SU-DHL-6 (cell line): ENCODE measurements at regions not wholly inside any gene's neighbourhood (a gene's known extent, or its start where the extent isn't known, plus 50 kb on each side); places are given as distances from the start of the nearest gene placed in this dataset.

Source experiments
- H2AFZ ChIP-seq: fragments of 200-600 bp; sonication (generic); 2 replicates; pipeline ENCODE4 v1.6.1; 2014; ENCODE audit warnings: low read depth, mild to moderate bottlenecking, moderate library complexity, mixed read lengths, antibody characterized with exemption, low read length; ENCODE audit not compliant: severe bottlenecking
- H3F3A ChIP-seq: fragments of 200-600 bp; shearing (Covaris generic); 2 replicates; pipeline ENCODE4 v1.6.0; 2016; ENCODE audit warnings: antibody characterized with exemption, mild to moderate bottlenecking; ENCODE audit not compliant: insufficient read depth
- H3K27ac ChIP-seq: fragments of 200-600 bp; sonication (generic); 2 replicates; pipeline ENCODE4 v1.5.1; 2016; ENCODE audit warnings: low read depth, mild to moderate bottlenecking, low read length, moderate library complexity, mixed read lengths
- H3K27me3 ChIP-seq: fragments of 200-600 bp; sonication (generic), shearing (Covaris generic); 2 replicates; pipeline ENCODE4 v1.6.0; 2014; ENCODE audit warnings: mild to moderate bottlenecking, low read length
- H3K36me3 ChIP-seq: fragments of 200-600 bp; sonication (generic); 2 replicates; pipeline ENCODE4 v1.6.1; 2014; ENCODE audit warnings: mild to moderate bottlenecking, low read length, mixed read lengths
- H3K4me2 ChIP-seq: fragments of 300-600, 200-600 bp; shearing (Covaris generic), sonication (generic); 2 replicates; pipeline ENCODE4 v1.6.0; 2014; ENCODE audit warnings: low read length, low read depth, mild to moderate bottlenecking; ENCODE audit not compliant: poor library complexity, severe bottlenecking
- H3K4me3 ChIP-seq: fragments of 200-600 bp; sonication (generic); 2 replicates; pipeline ENCODE4 v1.5.1; 2014; ENCODE audit warnings: antibody characterized with exemption, low read length, mild to moderate bottlenecking, mixed read lengths; ENCODE audit not compliant: insufficient read depth, poor library complexity, severe bottlenecking
- H3K79me2 ChIP-seq: fragments of 200-600 bp; sonication (generic); 2 replicates; pipeline ENCODE4 v1.6.1; 2014; ENCODE audit warnings: mild to moderate bottlenecking, low read length, moderate library complexity; ENCODE audit not compliant: insufficient read depth
- H3K9ac ChIP-seq: fragments of 200-600 bp; sonication (generic); 2 replicates; pipeline ENCODE4 v1.7.0; 2014; ENCODE audit warnings: mild to moderate bottlenecking, low read length
- H3K9me2 ChIP-seq: fragments of 200-600 bp; sonication (generic); replicated peaks from 2 replicates; pipeline ENCODE4 v1.6.1; 2014; ENCODE audit warnings: low read length; ENCODE audit not compliant: insufficient read depth
- H3K9me3 ChIP-seq: fragments of 200-600 bp; sonication (generic); 2 replicates; pipeline ENCODE4 v1.6.1; 2014; ENCODE audit warnings: low read length, mixed read lengths; ENCODE audit not compliant: insufficient read depth
- H4K20me1 ChIP-seq: fragments of 200-600 bp; sonication (generic); 2 replicates; pipeline ENCODE4 v1.6.1; 2014; ENCODE audit warnings: low read depth, mild to moderate bottlenecking, antibody characterized with exemption, low read length, moderate library complexity, mixed read lengths
- EZH2phosphoT487 ChIP-seq: fragments of 200-600 bp; sonication (generic), shearing (Covaris generic); conservative IDR thresholded peaks from 2 replicates; pipeline ENCODE4 v1.6.1; 2018; ENCODE audit warnings: mild to moderate bottlenecking, antibody characterized with exemption, low read length, moderate library complexity, mixed read lengths
- TF ChIP-seq, protein P1 (sequence below): fragments of 200-600 bp; sonication (generic); IDR thresholded peaks from one replicate; pipeline ENCODE4 v1.5.1; 2017; ENCODE audit warnings: antibody characterized with exemption, mild to moderate bottlenecking, low read length, moderate library complexity; ENCODE audit not compliant: insufficient read depth, poor library complexity, severe bottlenecking

DNA sequence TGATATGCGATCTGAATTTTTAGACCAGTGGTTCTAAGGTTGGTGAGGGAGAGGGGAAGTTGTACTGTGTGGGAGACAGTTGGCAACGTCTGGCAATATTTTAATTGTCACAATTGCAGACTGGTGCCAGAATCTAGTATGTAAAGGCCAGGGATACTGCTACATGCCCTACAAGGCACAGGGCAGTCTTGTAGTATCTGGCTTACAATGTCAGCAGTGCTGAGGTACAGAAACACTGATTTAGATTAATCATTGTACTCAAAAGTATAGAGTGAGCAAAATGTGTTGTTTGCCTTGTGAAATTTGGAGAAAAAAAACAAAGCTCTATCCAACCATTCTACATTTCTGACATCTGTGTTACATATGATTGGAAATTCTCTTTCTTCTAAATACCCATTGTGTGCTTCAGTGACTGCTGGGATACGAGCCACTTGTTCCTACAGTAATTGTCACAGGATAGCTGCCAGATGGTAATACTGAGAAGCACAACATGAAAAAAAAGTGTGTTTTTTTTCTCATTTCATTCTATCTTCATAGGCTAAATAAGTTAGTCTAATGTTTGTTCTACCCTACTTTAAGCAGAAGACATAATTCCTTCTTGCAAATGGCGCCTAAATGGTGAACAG lies 526.7 kb upstream of the AGA start:
- Histone ChIP-seq H3K27ac (no peak overlapping the region), H2AFZ (no peak overlapping the region), H3K79me2 (no peaks in the 10 kb centered on the region), H3K4me2 (no peak overlapping the region), H3K36me3 (no peaks in the 10 kb centered on the region), H3K9me3 (no peaks in the 10 kb centered on the region), H3K9ac (no peak overlapping the region), H4K20me1 (0 out of 2 replicates have a peak, but pooled peaks cover 4% of the 10 kb centered on the region), H3K27me3 (no peaks in the 10 kb centered on the region), H3F3A (no peaks in the 10 kb centered on the region), H3K4me3 (no peak overlapping the region), H3K9me2 (no peaks in the 10 kb centered on the region)
- TF ChIP-seq, protein P1, sequence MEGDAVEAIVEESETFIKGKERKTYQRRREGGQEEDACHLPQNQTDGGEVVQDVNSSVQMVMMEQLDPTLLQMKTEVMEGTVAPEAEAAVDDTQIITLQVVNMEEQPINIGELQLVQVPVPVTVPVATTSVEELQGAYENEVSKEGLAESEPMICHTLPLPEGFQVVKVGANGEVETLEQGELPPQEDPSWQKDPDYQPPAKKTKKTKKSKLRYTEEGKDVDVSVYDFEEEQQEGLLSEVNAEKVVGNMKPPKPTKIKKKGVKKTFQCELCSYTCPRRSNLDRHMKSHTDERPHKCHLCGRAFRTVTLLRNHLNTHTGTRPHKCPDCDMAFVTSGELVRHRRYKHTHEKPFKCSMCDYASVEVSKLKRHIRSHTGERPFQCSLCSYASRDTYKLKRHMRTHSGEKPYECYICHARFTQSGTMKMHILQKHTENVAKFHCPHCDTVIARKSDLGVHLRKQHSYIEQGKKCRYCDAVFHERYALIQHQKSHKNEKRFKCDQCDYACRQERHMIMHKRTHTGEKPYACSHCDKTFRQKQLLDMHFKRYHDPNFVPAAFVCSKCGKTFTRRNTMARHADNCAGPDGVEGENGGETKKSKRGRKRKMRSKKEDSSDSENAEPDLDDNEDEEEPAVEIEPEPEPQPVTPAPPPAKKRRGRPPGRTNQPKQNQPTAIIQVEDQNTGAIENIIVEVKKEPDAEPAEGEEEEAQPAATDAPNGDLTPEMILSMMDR: no peak
- no peak for TF ChIP-seq EZH2phosphoT487

DNA sequence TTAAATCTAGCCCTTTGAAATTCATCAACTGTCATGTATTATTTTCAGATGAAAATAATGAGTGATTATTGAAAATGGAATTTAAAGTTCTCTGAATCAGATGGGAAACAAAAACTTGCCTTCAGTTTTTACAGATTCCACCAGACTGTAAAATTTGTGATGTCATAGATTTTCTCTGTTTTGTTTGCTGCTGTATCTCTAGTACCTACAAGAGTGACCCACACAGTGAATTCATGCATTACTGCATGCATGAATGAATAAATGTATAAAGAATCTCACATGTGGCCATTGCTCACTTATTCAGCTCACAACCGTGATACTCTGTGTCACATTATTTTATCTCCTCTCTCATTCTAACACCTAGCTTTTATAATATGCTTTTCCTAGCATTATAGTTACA lies 532.2 kb upstream of the AGA start:
- H2AFZ ChIP-seq: no peak overlapping the region
- H3K4me2 ChIP-seq: no peak overlapping the region
- no peaks in the 10 kb centered on the region for H3K36me3 ChIP-seq
- H4K20me1 ChIP-seq: 0 out of 2 replicates have a peak, but pooled peaks cover 4% of the 10 kb centered on the region
- no peaks in the 10 kb centered on the region for H3K9me3 ChIP-seq
- no peaks in the 10 kb centered on the region for H3K27me3 ChIP-seq
- no peak overlapping the region for H3K9ac ChIP-seq
- no peaks in the 10 kb centered on the region for H3K9me2 ChIP-seq
- H3K4me3 ChIP-seq: no peak overlapping the region
- H3K79me2 ChIP-seq: no peaks in the 10 kb centered on the region
- H3F3A ChIP-seq: no peaks in the 10 kb centered on the region
- TF ChIP-seq EZH2phosphoT487: no peak
- TF ChIP-seq, protein P1: no peak
- H3K27ac ChIP-seq: no peak overlapping the region

DNA sequence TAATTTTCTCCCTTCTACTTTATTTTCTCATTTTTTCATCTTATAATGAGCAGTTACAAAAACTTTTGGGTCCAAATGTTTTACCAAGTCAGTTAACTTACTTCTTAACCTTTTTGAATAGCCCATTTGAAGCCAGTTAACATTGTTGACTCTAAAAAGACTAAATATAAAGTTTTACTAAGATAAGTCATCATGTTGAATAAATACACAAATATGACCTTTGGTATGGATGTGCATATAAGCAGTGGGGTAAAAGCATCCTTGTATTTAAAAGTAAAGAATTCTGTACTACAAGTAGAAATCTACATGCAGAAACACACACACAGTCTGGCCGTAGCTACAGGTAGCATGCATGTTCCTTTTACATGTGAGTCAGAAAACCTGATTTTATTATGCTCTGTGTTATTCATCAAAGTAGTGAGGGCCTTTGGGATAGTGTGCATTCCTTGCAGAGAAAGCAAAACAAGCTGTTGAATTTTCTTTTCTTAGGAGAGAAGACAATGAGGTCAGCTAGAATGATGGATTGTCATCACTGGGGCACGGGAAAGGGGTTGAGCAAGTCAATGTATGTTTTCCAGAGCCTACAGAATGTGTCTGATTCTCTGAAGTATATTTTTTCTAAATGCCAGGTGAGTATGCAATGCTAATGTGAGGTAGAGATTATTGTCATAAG lies 533.2 kb upstream of the AGA start:
- H3K9ac ChIP-seq: no peak overlapping the region
- H3K4me3 ChIP-seq: no peak overlapping the region
- no peaks in the 10 kb centered on the region for H3K79me2 ChIP-seq
- no peak overlapping the region for H3K4me2 ChIP-seq
- no peaks in the 10 kb centered on the region for H3K36me3 ChIP-seq
- TF ChIP-seq, protein P1: no peak
- no peak for TF ChIP-seq EZH2phosphoT487
- no peaks in the 10 kb centered on the region for H3K9me3 ChIP-seq
- H3K27me3 ChIP-seq: no peaks in the 10 kb centered on the region
- H3K9me2 ChIP-seq: no peaks in the 10 kb centered on the region
- H4K20me1 ChIP-seq: 0 out of 2 replicates have a peak, but pooled peaks cover 4% of the 10 kb centered on the region
- no peak overlapping the region for H3K27ac ChIP-seq
- no peaks in the 10 kb centered on the region for H3F3A ChIP-seq
- no peak overlapping the region for H2AFZ ChIP-seq
